MM.1S (cell line): ENCODE measurements at regions not wholly inside any gene's neighbourhood (a gene's known extent, or its start where the extent isn't known, plus 50 kb on each side); places are given as distances from the start of the nearest gene placed in this dataset.

Source experiments
- CTCF ChIP-seq: fragments of 300-600 bp; sonication (generic); IDR thresholded peaks from 2 replicates; pipeline ENCODE4 v1.5.1; 2016; ENCODE audit warnings: antibody characterized with exemption, low read length, mixed read lengths
- EZH2 ChIP-seq: fragments of 300-600 bp; sonication (generic); optimal IDR thresholded peaks from 2 replicates; pipeline ENCODE3; 2017; ENCODE audit warnings: low read depth, mild to moderate bottlenecking, antibody characterized with exemption, low read length, mixed read lengths
- EZH2phosphoT487 ChIP-seq: fragments of 300-600 bp; sonication (generic); IDR thresholded peaks from 2 replicates; pipeline ENCODE4 v1.6.1; 2018; ENCODE audit warnings: antibody characterized with exemption, low read length

- TF ChIP-seq CTCF (no peak), EZH2 (no peak), EZH2phosphoT487 (no peak)
Measured at GRCh38 chr2:172160839-172161238, 58.1 kb upstream of the DLX2 start.
